Fibroblast of the aortic adventitia (primary cell): ENCODE measurements at regions not wholly inside any gene's neighbourhood (a gene's known extent, or its start where the extent isn't known, plus 50 kb on each side); places are given as distances from the start of the nearest gene placed in this dataset.

Experiments
- DNase-seq: peaks from one replicate; pipeline ENCODE4 v3.0.0-alpha.2; 2010; ENCODE audit warnings: low read depth
- H3K4me3 ChIP-seq: 2 replicates; pipeline ENCODE4 v1.5.1; 2011; ENCODE audit warnings: low read depth, mild to moderate bottlenecking, control low read depth, low read length, moderate library complexity
- TF ChIP-seq, protein P1 (sequence below): IDR thresholded peaks from 2 replicates; pipeline ENCODE4 v1.5.1; 2011; ENCODE audit warnings: mild to moderate bottlenecking, low read length, control low read depth, inconsistent platforms; ENCODE audit not compliant: insufficient read depth

DNA sequence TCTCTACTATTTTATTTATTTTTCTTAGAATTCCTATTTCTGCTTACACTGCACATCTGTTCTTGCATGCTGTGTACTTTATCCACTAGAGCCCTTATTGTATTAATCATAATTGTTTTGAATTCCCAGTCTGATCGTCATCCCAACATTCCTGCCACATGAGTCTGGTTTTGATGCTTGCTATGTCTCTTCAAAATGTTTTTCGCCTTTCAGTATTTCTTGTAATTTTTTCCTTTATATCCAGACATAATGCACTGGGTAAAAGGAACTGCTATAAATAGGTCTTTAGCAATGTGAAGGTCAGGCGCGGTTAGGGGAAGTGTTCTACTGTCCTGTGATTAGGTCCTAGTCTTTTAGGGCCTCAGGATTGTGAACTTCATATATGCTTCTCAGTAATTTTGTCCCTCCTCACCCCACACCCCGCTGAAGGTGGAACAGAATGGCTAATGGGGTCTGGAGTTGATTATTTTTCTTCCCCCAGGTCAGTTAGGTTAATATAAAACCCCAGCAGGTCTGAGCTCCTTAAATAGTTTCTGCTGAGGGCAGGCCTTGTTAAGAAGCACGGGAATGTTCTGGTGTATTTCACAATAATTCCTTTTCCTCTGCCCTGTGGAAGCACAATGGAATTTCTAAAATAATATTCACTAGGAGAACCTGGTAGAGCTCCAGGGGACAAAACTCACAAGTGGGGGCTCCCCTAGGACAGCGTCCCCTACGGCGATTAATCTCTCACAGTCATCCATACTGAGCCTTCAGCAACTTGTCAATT lies 146.6 kb upstream of the TUT7 start:
- H3K4me3 ChIP-seq: no peak overlapping the region
- DNase-seq: peak; percentile 96
- TF ChIP-seq, protein P1, sequence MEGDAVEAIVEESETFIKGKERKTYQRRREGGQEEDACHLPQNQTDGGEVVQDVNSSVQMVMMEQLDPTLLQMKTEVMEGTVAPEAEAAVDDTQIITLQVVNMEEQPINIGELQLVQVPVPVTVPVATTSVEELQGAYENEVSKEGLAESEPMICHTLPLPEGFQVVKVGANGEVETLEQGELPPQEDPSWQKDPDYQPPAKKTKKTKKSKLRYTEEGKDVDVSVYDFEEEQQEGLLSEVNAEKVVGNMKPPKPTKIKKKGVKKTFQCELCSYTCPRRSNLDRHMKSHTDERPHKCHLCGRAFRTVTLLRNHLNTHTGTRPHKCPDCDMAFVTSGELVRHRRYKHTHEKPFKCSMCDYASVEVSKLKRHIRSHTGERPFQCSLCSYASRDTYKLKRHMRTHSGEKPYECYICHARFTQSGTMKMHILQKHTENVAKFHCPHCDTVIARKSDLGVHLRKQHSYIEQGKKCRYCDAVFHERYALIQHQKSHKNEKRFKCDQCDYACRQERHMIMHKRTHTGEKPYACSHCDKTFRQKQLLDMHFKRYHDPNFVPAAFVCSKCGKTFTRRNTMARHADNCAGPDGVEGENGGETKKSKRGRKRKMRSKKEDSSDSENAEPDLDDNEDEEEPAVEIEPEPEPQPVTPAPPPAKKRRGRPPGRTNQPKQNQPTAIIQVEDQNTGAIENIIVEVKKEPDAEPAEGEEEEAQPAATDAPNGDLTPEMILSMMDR: no peak

GRCh38 chr9:86500031-86500430 lies 145.8 kb upstream of the TUT7 start:
- TF ChIP-seq, protein P1: no peak
- DNase-seq: peak; percentile 32
- no peak overlapping the region for H3K4me3 ChIP-seq

- peak; percentile 97 for DNase-seq
- TF ChIP-seq, protein P1: no peak
Observed at GRCh38 chr9:86494644-86495111, 140.5 kb upstream of the TUT7 start.

GRCh38 chr9:86491468-86492266 lies 137.5 kb upstream of the TUT7 start:
- no peak for DNase-seq
- no peak overlapping the region for H3K4me3 ChIP-seq
- TF ChIP-seq, protein P1: no peak

More at GRCh38 chr9:86494644-86495111, 140.5 kb upstream of the TUT7 start:
- H3K4me3 ChIP-seq: no peak overlapping the region

DNA sequence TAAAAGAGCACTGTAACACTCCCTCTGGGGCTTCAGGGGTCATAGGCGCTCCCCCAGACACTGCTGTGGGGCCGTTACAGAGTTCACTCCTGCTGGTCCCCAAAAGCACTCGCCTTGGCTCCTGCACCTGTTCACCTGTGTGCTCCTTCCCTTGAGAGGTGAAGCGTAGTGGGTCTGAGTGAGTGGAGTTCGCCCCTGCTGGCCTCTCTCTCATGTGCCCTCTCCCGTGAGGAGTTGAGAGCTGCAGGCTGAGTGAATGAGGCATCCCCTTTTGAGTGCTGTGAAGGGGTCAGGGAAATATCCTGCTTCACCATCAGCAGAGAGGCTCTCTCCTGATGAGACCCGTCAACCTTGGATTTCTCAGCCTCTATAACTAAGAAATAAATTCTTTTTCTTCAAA lies 134.6 kb upstream of the TUT7 start:
- H3K4me3 ChIP-seq: no peak overlapping the region
- DNase-seq: no peak
- TF ChIP-seq, protein P1: no peak

GRCh38 chr9:86488345-86488744 lies 134.1 kb upstream of the TUT7 start:
- no peak for DNase-seq
- TF ChIP-seq, protein P1: no peak
- no peak overlapping the region for H3K4me3 ChIP-seq
